Testis (tissue), 2 donors: ENCODE measurements at regions not wholly inside any gene's neighbourhood (a gene's known extent, or its start where the extent isn't known, plus 50 kb on each side); places are given as distances from the start of the nearest gene placed in this dataset.
"Not testable (repeated sequence)": the region's sequence is repeated elsewhere in the genome, so short reads cannot be mapped to it uniquely, and the experiment has no call there.

Experiments used
- DNase-seq: peaks from one replicate; pipeline ENCODE4 v3.0.0-alpha.2; 2019
- H3K27ac ChIP-seq, 2 donors: fragments of 200-600 bp; sonication (generic); one replicate each; pipeline ENCODE4 v1.5.1; 2019
- H3K27me3 ChIP-seq: fragments of 200-600 bp; sonication (generic); one replicate; pipeline ENCODE4 v1.5.1; 2019
- H3K36me3 ChIP-seq: fragments of 200-600 bp; sonication (generic); one replicate; pipeline ENCODE4 v1.5.1; 2017; ENCODE audit warnings: low read depth; ENCODE audit errors: missing control alignments
- H3K4me1 ChIP-seq: fragments of 200-600 bp; sonication (generic); one replicate; pipeline ENCODE4 v1.5.1; 2019
- H3K4me3 ChIP-seq, 2 donors: fragments of 200-600 bp; sonication (generic); one replicate each; pipeline ENCODE4 v1.5.1; 2017 to 2019
- H3K9me3 ChIP-seq: fragments of 200-600 bp; sonication (generic); one replicate; pipeline ENCODE4 v1.5.1; 2017
- POLR2A ChIP-seq: fragments of 450-650 bp; IDR thresholded peaks from one replicate; pipeline ENCODE4 v1.6.1; 2017; ENCODE audit warnings: antibody characterized with exemption, mild to moderate bottlenecking, moderate library complexity
- WGBS, 2 donors: methylation state at CpG; one replicate each; pipeline ENCODE4 v1.1.5; 2018; 5-methylcytosine and 5-hydroxymethylcytosine counted together
- intact Hi-C: fragments of 100-400 bp; cut with DNase I; formaldehyde crosslinking; loops from one replicate; pipeline ENCODE4 v1.15.1; 2023; ENCODE audit warnings: low total_unique reads
- TF ChIP-seq, protein P1 (sequence below), 3 experiments: fragments of 450-650 bp in 2 of 3; fragments of 200-600 bp in 1 of 3; sonication (generic) in 1 of 3; IDR thresholded peaks; one replicate each; pipeline ENCODE4 v1.5.1; 2016 to 2019; ENCODE audit warnings: antibody characterized with exemption in 3 of 3, mild to moderate bottlenecking in 2 of 3, moderate library complexity in 1 of 3

DNA sequence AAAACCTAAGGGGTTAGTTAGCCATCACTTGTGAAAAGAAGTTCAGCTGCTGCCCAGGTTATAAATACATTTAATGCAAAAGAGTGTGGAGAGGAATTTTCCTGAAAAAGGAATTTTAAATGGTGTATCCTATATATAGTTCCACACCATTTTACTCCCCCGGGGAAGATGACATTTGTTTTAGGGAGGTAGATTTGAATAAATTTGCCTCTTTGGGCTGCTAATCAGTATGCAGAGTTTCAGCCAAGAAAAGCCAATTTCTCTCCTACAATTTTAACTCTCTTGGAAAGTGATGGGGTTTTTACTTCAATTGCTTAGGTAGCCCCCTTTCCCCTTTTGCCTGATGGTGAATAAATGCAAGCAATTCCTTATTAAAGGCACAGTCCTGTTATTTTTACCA, 161.2 kb downstream of the OTOL1 start:
- no peaks in the 10 kb centered on the region for H3K4me1 ChIP-seq
- no peak overlapping the region for H3K27ac ChIP-seq
- intact Hi-C loops = no loop called here
- no peak for TF ChIP-seq POLR2A
- TF ChIP-seq, protein P1, sequence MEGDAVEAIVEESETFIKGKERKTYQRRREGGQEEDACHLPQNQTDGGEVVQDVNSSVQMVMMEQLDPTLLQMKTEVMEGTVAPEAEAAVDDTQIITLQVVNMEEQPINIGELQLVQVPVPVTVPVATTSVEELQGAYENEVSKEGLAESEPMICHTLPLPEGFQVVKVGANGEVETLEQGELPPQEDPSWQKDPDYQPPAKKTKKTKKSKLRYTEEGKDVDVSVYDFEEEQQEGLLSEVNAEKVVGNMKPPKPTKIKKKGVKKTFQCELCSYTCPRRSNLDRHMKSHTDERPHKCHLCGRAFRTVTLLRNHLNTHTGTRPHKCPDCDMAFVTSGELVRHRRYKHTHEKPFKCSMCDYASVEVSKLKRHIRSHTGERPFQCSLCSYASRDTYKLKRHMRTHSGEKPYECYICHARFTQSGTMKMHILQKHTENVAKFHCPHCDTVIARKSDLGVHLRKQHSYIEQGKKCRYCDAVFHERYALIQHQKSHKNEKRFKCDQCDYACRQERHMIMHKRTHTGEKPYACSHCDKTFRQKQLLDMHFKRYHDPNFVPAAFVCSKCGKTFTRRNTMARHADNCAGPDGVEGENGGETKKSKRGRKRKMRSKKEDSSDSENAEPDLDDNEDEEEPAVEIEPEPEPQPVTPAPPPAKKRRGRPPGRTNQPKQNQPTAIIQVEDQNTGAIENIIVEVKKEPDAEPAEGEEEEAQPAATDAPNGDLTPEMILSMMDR (IDR thresholded peaks at IDR 0.05) = no peak
- no peak for DNase-seq
- H3K27me3 ChIP-seq = no peaks in the 10 kb centered on the region
- no peaks in the 10 kb centered on the region for H3K9me3 ChIP-seq
- 86% methylated on average over 1 of the region's 1 CpG for whole genome bisulfite sequencing, 2 donors
- no peak overlapping the region for H3K4me3 ChIP-seq
- H3K36me3 ChIP-seq = no peaks in the 10 kb centered on the region

- Histone ChIP-seq H3K4me3 (no peak overlapping the region), H3K4me1 (no peaks in the 10 kb centered on the region), H3K36me3 (no peaks in the 10 kb centered on the region), H3K9me3 (no peaks in the 10 kb centered on the region), H3K27me3 (no peaks in the 10 kb centered on the region), H3K27ac (no peak overlapping the region)
- WGBS, 2 donors = 83 to 91% methylated on average over 1 to 2 of the region's 2 CpGs
- TF ChIP-seq, protein P1 (IDR thresholded peaks at IDR 0.05) = no peak
- TF ChIP-seq POLR2A = no peak
- DNase-seq = no peak
- intact Hi-C loops = no loop called here
These were observed 174.5 kb downstream of the OTOL1 start for GRCh38 chr3:161671141-161671540.

GRCh38 chr3:161672478-161672877, 175.9 kb downstream of the OTOL1 start:
- no peak for DNase-seq
- WGBS, 2 donors = 71 to 75% methylated on average over 4 of the region's 4 CpGs

DNA sequence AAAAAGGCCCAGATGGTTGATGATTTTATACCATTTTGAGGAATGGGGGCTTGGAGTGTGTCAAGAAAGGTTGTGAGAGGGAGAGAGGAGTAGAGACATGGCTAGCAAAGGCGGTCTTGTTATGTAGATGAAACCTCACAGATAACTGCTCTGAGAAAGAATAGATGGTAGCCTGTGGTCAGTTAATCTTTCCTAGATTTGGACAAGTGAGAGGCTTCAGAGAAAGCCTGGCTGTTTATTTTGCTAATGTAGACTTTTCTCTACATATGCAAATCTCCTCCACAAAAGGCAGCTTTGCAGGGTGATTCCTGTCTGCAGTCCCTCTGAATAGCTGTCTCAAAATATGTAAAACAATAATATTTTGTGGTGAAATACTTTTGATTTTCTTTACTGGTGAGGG, 177.3 kb downstream of the OTOL1 start:
- no peak overlapping the region for H3K4me3 ChIP-seq
- TF ChIP-seq POLR2A = no peak
- TF ChIP-seq, protein P1 (IDR thresholded peaks at IDR 0.05) = no peak
- DNase-seq = no peak
- no peaks in the 10 kb centered on the region for H3K36me3 ChIP-seq
- H3K27ac ChIP-seq = no peak overlapping the region
- no peaks in the 10 kb centered on the region for H3K4me1 ChIP-seq
- no peaks in the 10 kb centered on the region for H3K27me3 ChIP-seq
- intact Hi-C loops = no loop called here
- 86 to 90% methylated on average over 1 of the region's 1 CpG for WGBS, 2 donors
- H3K9me3 ChIP-seq = no peaks in the 10 kb centered on the region

More at GRCh38 chr3:161672478-161672877, 175.9 kb downstream of the OTOL1 start:
- H3K4me1 ChIP-seq = no peaks in the 10 kb centered on the region
- H3K9me3 ChIP-seq = no peaks in the 10 kb centered on the region
- H3K27me3 ChIP-seq = no peaks in the 10 kb centered on the region
- intact Hi-C loops = no loop called here
- H3K27ac ChIP-seq = no peak overlapping the region
- no peak for TF ChIP-seq POLR2A
- TF ChIP-seq, protein P1 (IDR thresholded peaks at IDR 0.05) = no peak
- no peak overlapping the region for H3K4me3 ChIP-seq
- H3K36me3 ChIP-seq = no peaks in the 10 kb centered on the region

- Histone ChIP-seq H3K27ac (no peak overlapping the region), H3K4me1 (no peaks in the 10 kb centered on the region), H3K9me3 (no peaks in the 10 kb centered on the region), H3K4me3 (no peak overlapping the region), H3K36me3 (no peaks in the 10 kb centered on the region), H3K27me3 (no peaks in the 10 kb centered on the region)
- intact Hi-C loops = no loop called here
- no peak for TF ChIP-seq POLR2A
- TF ChIP-seq, protein P1 (IDR thresholded peaks at IDR 0.05) = no peak
- no peak for DNase-seq
These were observed 177.8 kb downstream of the OTOL1 start for GRCh38 chr3:161674402-161674801.

- H3K4me3 ChIP-seq, H3K9me3 ChIP-seq, H3K27me3 ChIP-seq, H3K27ac ChIP-seq, H3K4me1 ChIP-seq, H3K36me3 ChIP-seq, DNase-seq, intact Hi-C loops: not testable (repeated sequence)
- 91 to 92% methylated on average over 6 of the region's 6 CpGs for WGBS, 2 donors
These were observed 185.2 kb downstream of the OTOL1 start for GRCh38 chr3:161681831-161682230.
